IMR-90 (cell line): ENCODE measurements at regions not wholly inside any gene's neighbourhood (a gene's known extent, or its start where the extent isn't known, plus 50 kb on each side); places are given as distances from the start of the nearest gene placed in this dataset.

ENCODE experiments used
- ATAC-seq: fragments of 200-7000 bp; cut with Tn5 transposase; 2 replicates; pipeline ENCODE4 v1.9.1; 2020; ENCODE audit warnings: low read depth, mild to moderate bottlenecking, moderate library complexity
- BruUV-seq: library from RNA; stranded (reverse); fragments of 400-500 nt; replicated peaks from 2 replicates; lab custom pipeline; 2021; lab: Mats Ljungman, UMichigan
- CTCF ChIA-PET: fragments of 300-600 bp; formaldehyde crosslinking; extraction: SDS; loops from one replicate; lab custom pipeline; 2021; ENCODE audit warnings: antibody characterized with exemption; lab: Yijun Ruan, JAX
- POLR2A ChIA-PET: fragments of 300-600 bp; sonication (Branson Sonifier 250); formaldehyde crosslinking; loops from one replicate; lab custom pipeline; 2022; ENCODE audit warnings: antibody characterized with exemption; ENCODE audit not compliant: unreplicated experiment; lab: Charles Lee
- DNase-seq: peaks from one replicate; pipeline ENCODE4 v3.0.0; 2013
- H2AFZ ChIP-seq: replicated peaks from 2 replicates; pipeline ENCODE3; 2013; ENCODE audit warnings: low read length, mild to moderate bottlenecking; ENCODE audit not compliant: poor library complexity
- H2AK5ac ChIP-seq: 2 replicates; pipeline ENCODE4 v1.6.1; 2013; ENCODE audit warnings: low read depth, low read length, inconsistent platforms
- H2AK9ac ChIP-seq: replicated peaks from 2 replicates; pipeline ENCODE3; 2013; ENCODE audit warnings: mild to moderate bottlenecking, low read depth, low read length, moderate library complexity; ENCODE audit not compliant: poor library complexity
- H2BK120ac ChIP-seq: 2 replicates; pipeline ENCODE4 v1.6.1; 2013; ENCODE audit warnings: low read depth, low read length, inconsistent platforms
- H2BK15ac ChIP-seq: 3 replicates; pipeline ENCODE4 v1.6.1; 2013; ENCODE audit warnings: low read depth, low read length, inconsistent platforms
- H2BK20ac ChIP-seq: 2 replicates; pipeline ENCODE4 v1.6.1; 2013; ENCODE audit warnings: low read depth, mild to moderate bottlenecking, inconsistent platforms, low read length, moderate library complexity
- H2BK5ac ChIP-seq: 2 replicates; pipeline ENCODE4 v1.6.1; 2013; ENCODE audit warnings: mild to moderate bottlenecking, low read depth, low read length, inconsistent platforms; ENCODE audit not compliant: poor library complexity, severe bottlenecking
- H3K14ac ChIP-seq: replicated peaks from 2 replicates; pipeline ENCODE4 v1.6.1; 2013; ENCODE audit warnings: low read depth, low read length, inconsistent platforms
- H3K18ac ChIP-seq: 2 replicates; pipeline ENCODE4 v1.6.1; 2013; ENCODE audit warnings: low read depth, low read length, control low read depth
- H3K23ac ChIP-seq: 2 replicates; pipeline ENCODE4 v1.6.1; 2013; ENCODE audit warnings: low read depth, low read length, inconsistent platforms
- H3K27ac ChIP-seq: 2 replicates; pipeline ENCODE4 v1.5.1; 2013; ENCODE audit warnings: mild to moderate bottlenecking, control low read depth, low read length; ENCODE audit not compliant: insufficient read depth
- H3K27me3 ChIP-seq: 2 replicates; pipeline ENCODE4 v1.6.1; 2013; ENCODE audit warnings: low read length; ENCODE audit not compliant: control insufficient read depth, insufficient read depth
- H3K36me3 ChIP-seq: 2 replicates; pipeline ENCODE4 v1.6.1; 2013; ENCODE audit warnings: low read length, mixed read lengths; ENCODE audit not compliant: control insufficient read depth, insufficient read depth
- H3K4ac ChIP-seq: 2 replicates; pipeline ENCODE4 v1.6.1; 2013; ENCODE audit warnings: low read depth, low read length, inconsistent platforms
- H3K4me1 ChIP-seq: 2 replicates; pipeline ENCODE4 v1.6.1; 2013; ENCODE audit warnings: low read length, mixed read lengths; ENCODE audit not compliant: control insufficient read depth, insufficient read depth
- H3K4me2 ChIP-seq: 2 replicates; pipeline ENCODE4 v1.6.1; 2013; ENCODE audit warnings: low read depth, mild to moderate bottlenecking, control low read depth, low read length, moderate library complexity
- H3K4me3 ChIP-seq: 2 replicates; pipeline ENCODE4 v1.5.1; 2013; ENCODE audit warnings: low read depth, mild to moderate bottlenecking, control low read depth, low read length, moderate library complexity; ENCODE audit not compliant: insufficient read depth
- H3K56ac ChIP-seq: 2 replicates; pipeline ENCODE4 v1.6.1; 2013; ENCODE audit warnings: low read length, inconsistent platforms; ENCODE audit not compliant: insufficient read depth; ENCODE audit errors: extremely low read depth
- H3K79me1 ChIP-seq, 2 experiments: 2 replicates each; pipeline ENCODE4 v1.6.1; 2013; ENCODE audit warnings: low read length in 2 of 2, inconsistent platforms in 1 of 2, low read depth in 1 of 2
- H3K9ac ChIP-seq: 2 replicates; pipeline ENCODE4 v1.6.1; 2013; ENCODE audit warnings: low read depth, low read length, control low read depth
- H3K9me1 ChIP-seq: 2 replicates; pipeline ENCODE4 v1.6.1; 2013; ENCODE audit warnings: low read length, inconsistent platforms; ENCODE audit not compliant: insufficient read depth
- H3K9me3 ChIP-seq: 2 replicates; pipeline ENCODE4 v1.6.1; 2013; ENCODE audit warnings: low read length; ENCODE audit not compliant: control insufficient read depth, insufficient read depth
- H4K20me1 ChIP-seq: 2 replicates; pipeline ENCODE4 v1.6.1; 2013; ENCODE audit warnings: low read length, inconsistent platforms; ENCODE audit not compliant: insufficient read depth
- H4K5ac ChIP-seq: 2 replicates; pipeline ENCODE4 v1.6.1; 2013; ENCODE audit warnings: mild to moderate bottlenecking, low read depth, low read length, control low read depth
- H4K8ac ChIP-seq, 2 experiments: 2 replicates each; pipeline ENCODE4 v1.6.1; 2013; ENCODE audit warnings: low read depth in 2 of 2, low read length in 2 of 2, control low read depth in 1 of 2, inconsistent platforms in 1 of 2
- H4K91ac ChIP-seq: 2 replicates; pipeline ENCODE4 v1.6.1; 2013; ENCODE audit warnings: low read depth, low read length, inconsistent platforms; ENCODE audit not compliant: insufficient read depth
- CHD1 ChIP-seq: IDR thresholded peaks from 2 replicates; pipeline ENCODE4 v1.6.1; 2012; ENCODE audit warnings: low read depth, low read length, improper control_type of control experiment
- FOS ChIP-seq: fragments of 150-350 bp; IDR thresholded peaks from 2 replicates; pipeline ENCODE4 v1.6.1; 2016; ENCODE audit warnings: low read depth, low read length
- MAFK ChIP-seq: IDR thresholded peaks from 2 replicates; pipeline ENCODE4 v1.6.1; 2012; ENCODE audit warnings: low read depth, low read length, improper control_type of control experiment
- NFE2L2 ChIP-seq: fragments of 150-350 bp; IDR thresholded peaks from 2 replicates; pipeline ENCODE4 v1.6.1; 2016; ENCODE audit warnings: low read depth, mild to moderate bottlenecking, low read length
- POLR2A ChIP-seq: IDR thresholded peaks from 2 replicates; pipeline ENCODE4 v1.6.1; 2012; ENCODE audit warnings: mild to moderate bottlenecking, low read depth, low read length
- RAD21 ChIP-seq: IDR thresholded peaks from 2 replicates; pipeline ENCODE4 v1.6.1; 2012; ENCODE audit warnings: low read length, improper control_type of control experiment
- RCOR1 ChIP-seq: IDR thresholded peaks from 2 replicates; pipeline ENCODE4 v1.6.1; 2012; ENCODE audit warnings: mild to moderate bottlenecking, low read length, improper control_type of control experiment; ENCODE audit not compliant: insufficient replicate concordance
- RFX5 ChIP-seq: IDR thresholded peaks from 2 replicates; pipeline ENCODE4 v1.8.0; 2012; ENCODE audit warnings: low read depth, mild to moderate bottlenecking, low read length, moderate library complexity
- SMC3 ChIP-seq: fragments of 150-350 bp; IDR thresholded peaks from 2 replicates; pipeline ENCODE4 v1.6.1; 2016; ENCODE audit warnings: low read depth, mild to moderate bottlenecking, antibody characterized with exemption, low read length, moderate library complexity
- WGBS, 2 experiments: methylation state at CpG; one replicate each; pipeline versions ENCODE4 v1.1.5 to v1.1.7; 2013; ENCODE audit warnings: missing lambda C conversion rate in 2 of 2; ENCODE audit not compliant: insufficient read length in 1 of 2; ENCODE audit errors: extremely low coverage in 2 of 2; 5-methylcytosine and 5-hydroxymethylcytosine counted together
- dilution Hi-C: fragments of 300-500 bp; cut with HindIII; formaldehyde crosslinking; loops from one replicate; pipeline ENCODE4 v1.14.3; 2018; ENCODE audit warnings: low sequenced_read_pairs; ENCODE audit not compliant: unreplicated experiment
- in situ Hi-C: fragments of 300-500 bp; cut with MboI; formaldehyde crosslinking; loops from 3 replicates; pipeline ENCODE4 v1.14.3; 2019; ENCODE audit warnings: low sequenced_read_pairs, inconsistent platforms, mixed read lengths
- intact Hi-C: fragments of 100-400 bp; cut with micrococcal nuclease; formaldehyde crosslinking; loops from 2 replicates; pipeline ENCODE4 v1.10.0; 2022
- TF ChIP-seq, protein P1 (sequence below): fragments of 150-350 bp; IDR thresholded peaks from 2 replicates; pipeline ENCODE4 v1.6.1; 2016; ENCODE audit warnings: low read depth, mild to moderate bottlenecking, low read length, moderate library complexity, borderline replicate concordance
- TF ChIP-seq, protein P2 (sequence below): fragments of 150-350 bp; IDR thresholded peaks from 2 replicates; pipeline ENCODE4 v1.6.1; 2017; ENCODE audit warnings: mild to moderate bottlenecking, antibody characterized with exemption, low read length, low read depth

DNA sequence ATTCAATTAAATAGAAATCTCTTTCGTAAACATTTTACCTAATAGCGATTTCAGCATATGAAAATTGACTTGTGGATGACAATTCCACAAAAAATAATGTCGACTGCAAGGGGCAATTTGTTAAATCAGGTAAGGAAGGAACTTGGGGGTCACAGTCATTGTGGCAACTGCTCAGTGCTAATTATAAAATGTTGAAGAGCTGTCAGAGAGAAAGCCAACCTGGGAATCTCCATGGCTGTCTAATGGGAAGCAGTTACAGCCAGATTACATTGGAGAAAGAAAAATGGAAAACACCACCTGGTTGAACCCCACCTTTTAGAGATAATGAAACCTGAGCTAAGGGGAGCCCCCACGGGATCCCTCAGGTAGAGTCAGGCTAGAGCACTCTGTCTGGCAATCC lies 373.9 kb downstream of the FOXO1 start:
- DNase-seq (no peak), ATAC-seq (no peak)
- Histone ChIP-seq H3K9ac (no peak overlapping the region), H2AK9ac (no peak overlapping the region), H2BK120ac (no peak overlapping the region), H2BK5ac (no peak overlapping the region), H2BK20ac (no peak overlapping the region), H3K9me3 (peaks cover 2% of the 10 kb centered on the region; the same call in 1 of the 2 replicates), H3K14ac (no peak overlapping the region), H3K4me1 (no peaks in the 10 kb centered on the region), H2AK5ac (no peak overlapping the region), H3K27ac (no peak overlapping the region), H3K18ac (no peak overlapping the region), H3K4ac (no peak overlapping the region), H4K5ac (no peak overlapping the region), H3K56ac (no peak overlapping the region), H3K79me1 (no peaks in the 10 kb centered on the region), H3K9me1 (no peaks in the 10 kb centered on the region), H3K23ac (no peak overlapping the region), H3K27me3 (no peaks in the 10 kb centered on the region), H4K8ac (no peak overlapping the region), H2AFZ (no peak overlapping the region), H3K4me3 (no peak overlapping the region), H3K4me2 (no peak overlapping the region), H2BK15ac (no peak overlapping the region), H4K91ac (no peak overlapping the region), H3K36me3 (no peaks in the 10 kb centered on the region), H4K20me1 (no peaks in the 10 kb centered on the region)
- in situ Hi-C loops: no loop called here
- no TSS peak for BruUV-seq
- TF ChIP-seq SMC3 (no peak), POLR2A (no peak), FOS (no peak), RFX5 (no peak), MAFK (no peak), RCOR1 (no peak), NFE2L2 (no peak), RAD21 (no peak), CHD1 (no peak)
- TF ChIP-seq, protein P1, sequence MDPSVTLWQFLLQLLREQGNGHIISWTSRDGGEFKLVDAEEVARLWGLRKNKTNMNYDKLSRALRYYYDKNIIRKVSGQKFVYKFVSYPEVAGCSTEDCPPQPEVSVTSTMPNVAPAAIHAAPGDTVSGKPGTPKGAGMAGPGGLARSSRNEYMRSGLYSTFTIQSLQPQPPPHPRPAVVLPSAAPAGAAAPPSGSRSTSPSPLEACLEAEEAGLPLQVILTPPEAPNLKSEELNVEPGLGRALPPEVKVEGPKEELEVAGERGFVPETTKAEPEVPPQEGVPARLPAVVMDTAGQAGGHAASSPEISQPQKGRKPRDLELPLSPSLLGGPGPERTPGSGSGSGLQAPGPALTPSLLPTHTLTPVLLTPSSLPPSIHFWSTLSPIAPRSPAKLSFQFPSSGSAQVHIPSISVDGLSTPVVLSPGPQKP: no peak
- TF ChIP-seq, protein P2, sequence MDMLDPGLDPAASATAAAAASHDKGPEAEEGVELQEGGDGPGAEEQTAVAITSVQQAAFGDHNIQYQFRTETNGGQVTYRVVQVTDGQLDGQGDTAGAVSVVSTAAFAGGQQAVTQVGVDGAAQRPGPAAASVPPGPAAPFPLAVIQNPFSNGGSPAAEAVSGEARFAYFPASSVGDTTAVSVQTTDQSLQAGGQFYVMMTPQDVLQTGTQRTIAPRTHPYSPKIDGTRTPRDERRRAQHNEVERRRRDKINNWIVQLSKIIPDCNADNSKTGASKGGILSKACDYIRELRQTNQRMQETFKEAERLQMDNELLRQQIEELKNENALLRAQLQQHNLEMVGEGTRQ: no peak
- CTCF ChIA-PET: no interaction called here
- POLR2A ChIA-PET: no interaction called here
- WGBS, 2 experiments: 40% methylated on average over 1 of the region's 4 CpGs; no CpG with 5 or more reads in 1 of the 2 experiments
- intact Hi-C loops: no loop called here
- dilution Hi-C loops: no loop called here
